ENCODE measurements at regions not wholly inside any gene's neighbourhood (a gene's known extent, or its start where the extent isn't known, plus 50 kb on each side); places are given as distances from the start of the nearest gene placed in this dataset.
"Not testable (repeated sequence)": the region's sequence is repeated elsewhere in the genome, so short reads cannot be mapped to it uniquely, and the experiment has no call there.

DNA sequence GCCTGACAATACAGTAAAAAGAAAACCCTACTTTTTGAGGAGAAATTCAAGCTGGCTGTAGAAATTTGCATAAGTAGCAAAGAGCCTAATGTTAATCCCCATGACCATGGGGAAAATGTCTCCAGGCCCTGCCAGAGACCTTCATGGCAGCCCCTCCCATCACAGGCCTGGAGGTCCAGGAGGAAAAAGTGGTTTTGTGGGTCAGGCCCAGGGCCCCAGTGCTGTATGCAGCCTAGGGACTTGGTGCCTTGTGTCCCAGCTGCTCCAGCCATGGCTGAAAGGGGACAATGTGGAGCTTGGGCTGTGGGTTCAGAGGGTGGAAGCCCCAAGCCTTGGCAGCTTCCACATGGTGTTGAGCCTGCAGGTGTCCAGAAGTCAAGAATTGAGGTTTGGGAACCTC, 813.2 kb downstream of the TMTC2 start:
- CTCF ChIA-PET; H3K9ac ChIP-seq (ENCODE audit: low read depth, low read length); H3K79me1 ChIP-seq (ENCODE audit: low read depth in 1 of 2, low read length in 2 of 2); dilution Hi-C loops (cut with HindIII; ENCODE audit: low sequenced_read_pairs, unreplicated experiment); H2AFZ ChIP-seq (replicated peaks; ENCODE audit: low read length, poor library complexity); H3K27me3 ChIP-seq (ENCODE audit: control insufficient read depth, insufficient read depth, low read length); ATAC-seq (ENCODE audit: low read depth); DNase-seq; H3K56ac ChIP-seq (ENCODE audit: extremely low read depth, insufficient read depth, low read length); H3K9me3 ChIP-seq (ENCODE audit: control insufficient read depth, insufficient read depth, low read length); H2BK15ac ChIP-seq (ENCODE audit: low read depth, low read length); intact Hi-C loops (cut with micrococcal nuclease); H2AK9ac ChIP-seq (replicated peaks; ENCODE audit: low read depth, low read length, poor library complexity); H3K27ac ChIP-seq (ENCODE audit: insufficient read depth, low read length); H3K23ac ChIP-seq (ENCODE audit: low read depth, low read length); H4K91ac ChIP-seq (ENCODE audit: insufficient read depth, low read depth, low read length); H3K4me2 ChIP-seq (ENCODE audit: low read depth, low read length); H4K8ac ChIP-seq (ENCODE audit: low read depth in 2 of 2, low read length in 2 of 2); H3K9me1 ChIP-seq (ENCODE audit: insufficient read depth, low read length); H3K4me1 ChIP-seq (ENCODE audit: control insufficient read depth, insufficient read depth, low read length); H2BK5ac ChIP-seq (ENCODE audit: low read depth, low read length, poor library complexity, severe bottlenecking); POLR2A ChIA-PET (ENCODE audit: unreplicated experiment); H4K20me1 ChIP-seq (ENCODE audit: insufficient read depth, low read length); in situ Hi-C loops (cut with MboI; ENCODE audit: low sequenced_read_pairs); H3K18ac ChIP-seq (ENCODE audit: low read depth, low read length); H3K4me3 ChIP-seq (ENCODE audit: insufficient read depth, low read depth, low read length); H3K14ac ChIP-seq (replicated peaks; ENCODE audit: low read depth, low read length); H4K5ac ChIP-seq (ENCODE audit: low read depth, low read length); H2AK5ac ChIP-seq (ENCODE audit: low read depth, low read length); H3K36me3 ChIP-seq (ENCODE audit: control insufficient read depth, insufficient read depth, low read length); H3K4ac ChIP-seq (ENCODE audit: low read depth, low read length); H2BK120ac ChIP-seq (ENCODE audit: low read depth, low read length); H2BK20ac ChIP-seq (ENCODE audit: low read depth, low read length); BruUV-seq (replicated peaks): not testable (repeated sequence)

Measured in IMR-90 (cell line).